Coronary artery (tissue), 2 donors: ENCODE measurements at regions not wholly inside any gene's neighbourhood (a gene's known extent, or its start where the extent isn't known, plus 50 kb on each side); places are given as distances from the start of the nearest gene placed in this dataset.

ENCODE experiments used
- DNase-seq: peaks from one replicate; pipeline ENCODE4 v3.0.0-alpha.2; 2017; ENCODE audit warnings: low spot score
- H3K27ac ChIP-seq, 2 donors: fragments of 200-600 bp; sonication (generic); one replicate each; pipeline ENCODE4 v1.5.1; 2016 to 2019
- H3K4me3 ChIP-seq: fragments of 200-600 bp; sonication (generic); 2 replicates; pipeline ENCODE4 v1.5.1; 2016; ENCODE audit warnings: mild to moderate bottlenecking, moderate library complexity
- CTCF ChIP-seq: fragments of 200-600 bp; sonication (generic); IDR thresholded peaks from one replicate; pipeline ENCODE4 v1.5.1; 2019; ENCODE audit warnings: antibody characterized with exemption

DNA sequence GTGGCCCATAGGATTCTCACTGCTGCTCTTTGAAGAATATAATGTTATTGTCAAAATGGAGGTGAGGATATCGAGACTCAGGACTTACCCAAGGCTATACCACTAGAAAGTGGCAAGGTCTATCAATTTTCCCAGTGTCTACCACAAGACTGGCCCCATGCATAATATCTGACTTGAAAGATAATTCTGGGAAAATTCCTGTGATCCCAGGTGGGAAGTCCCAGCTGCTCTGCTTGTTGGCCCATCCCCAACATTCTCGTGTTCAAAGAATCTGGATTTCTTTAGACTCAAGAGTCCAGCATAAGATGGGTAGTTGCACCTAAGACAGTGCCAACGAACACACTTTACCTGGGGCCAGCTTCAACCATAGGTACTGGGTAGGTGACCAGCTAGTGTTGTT, 120.7 kb upstream of the DTNBP1 start:
- TF ChIP-seq CTCF: no peak
- DNase-seq: no peak
- Histone ChIP-seq H3K4me3 (no peak overlapping the region), H3K27ac (no peak overlapping the region)

DNA sequence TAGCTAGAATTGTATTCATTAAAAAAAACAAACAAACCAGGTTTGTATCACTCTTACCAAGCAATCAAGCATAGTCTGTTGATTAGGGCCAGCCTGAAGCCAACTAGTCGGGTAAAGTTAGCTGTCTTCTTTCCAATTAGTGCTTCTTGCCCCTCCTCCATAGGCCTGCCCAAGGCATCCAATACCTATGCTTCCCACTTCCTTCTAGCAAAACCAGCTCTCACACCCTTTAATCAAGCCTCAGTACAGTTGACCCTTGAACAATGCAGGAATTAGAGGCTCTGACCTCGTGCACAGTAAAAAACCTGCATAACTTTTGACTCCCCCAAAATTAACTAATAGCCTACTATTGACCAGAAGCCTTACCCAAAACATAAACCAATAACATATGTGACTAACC, 119.1 kb upstream of the DTNBP1 start:
- H3K4me3 ChIP-seq: no peak overlapping the region
- DNase-seq: no peak
- no peak for TF ChIP-seq CTCF
- no peak overlapping the region for H3K27ac ChIP-seq

- TF ChIP-seq CTCF: no peak
- DNase-seq: no peak
- H3K4me3 ChIP-seq: no peak overlapping the region
These were observed 118.5 kb upstream of the DTNBP1 start for GRCh38 chr6:15781333-15781732.

DNA sequence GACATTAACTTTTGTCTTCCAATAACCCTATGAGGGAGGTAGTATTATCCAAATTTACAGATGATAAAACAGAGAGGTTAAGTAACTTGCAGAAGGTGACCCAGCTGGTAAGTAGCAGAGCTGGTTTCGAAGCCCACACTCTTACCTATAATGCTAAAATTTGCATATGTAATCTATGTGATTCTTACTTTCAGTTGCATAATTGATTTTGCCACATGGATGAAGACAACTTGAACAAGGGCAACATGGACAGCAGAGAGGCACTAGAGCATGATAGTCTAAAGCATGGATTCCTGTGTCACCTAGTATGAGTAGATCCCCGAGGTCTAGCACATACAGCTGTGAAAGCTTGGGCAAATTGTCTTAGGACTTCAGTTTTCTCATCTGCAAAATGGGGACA, 117.6 kb upstream of the DTNBP1 start:
- Histone ChIP-seq H3K27ac (no peak overlapping the region), H3K4me3 (no peak overlapping the region)
- no peak for DNase-seq
- TF ChIP-seq CTCF: no peak

More at GRCh38 chr6:15781333-15781732, 118.5 kb upstream of the DTNBP1 start:
- no peak overlapping the region for H3K27ac ChIP-seq

DNA sequence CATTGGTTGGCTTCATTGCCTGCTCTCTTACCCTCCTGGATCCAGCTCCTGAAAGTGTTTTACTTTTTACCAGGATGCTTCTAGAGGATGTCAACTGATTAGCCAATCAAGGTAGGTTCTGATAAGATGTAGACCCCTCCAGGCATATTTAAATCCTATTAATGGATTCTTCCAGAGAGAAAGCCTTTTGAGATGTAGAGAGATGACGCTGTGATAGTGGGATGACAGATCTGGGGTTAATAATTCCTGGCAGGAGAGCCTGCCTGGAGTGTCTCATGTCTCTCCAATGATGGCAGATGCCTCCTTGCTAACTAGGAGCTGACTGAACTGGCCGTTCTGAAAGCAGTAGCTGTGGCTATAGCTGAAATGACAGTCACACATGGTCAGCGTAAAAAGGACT, 116.9 kb upstream of the DTNBP1 start:
- Histone ChIP-seq H3K27ac (no peak overlapping the region), H3K4me3 (no peak overlapping the region)
- DNase-seq: no peak
- no peak for TF ChIP-seq CTCF

- no peak for DNase-seq
- Histone ChIP-seq H3K4me3 (no peak overlapping the region), H3K27ac (no peak overlapping the region)
- TF ChIP-seq CTCF: no peak
These were observed 113.7 kb upstream of the DTNBP1 start for GRCh38 chr6:15776458-15776980.

DNA sequence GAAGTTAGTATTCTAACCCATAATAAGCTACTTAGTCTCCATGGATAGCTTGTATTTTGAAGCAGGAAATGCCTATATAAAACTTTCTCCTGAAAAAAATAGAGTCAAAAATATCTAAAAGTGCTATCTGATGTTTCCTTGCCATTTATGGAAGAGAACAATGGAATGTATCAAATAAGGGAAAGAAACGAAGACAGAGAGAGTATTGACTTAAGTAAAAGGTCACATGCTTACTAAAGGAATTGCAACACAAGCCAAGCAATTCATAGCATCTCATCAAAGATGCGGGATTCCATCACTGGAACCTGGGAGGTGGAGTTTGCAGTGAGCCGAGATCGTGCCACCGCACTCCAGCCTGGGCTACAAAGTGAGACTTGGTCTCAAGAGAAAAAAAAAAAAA, 112.9 kb upstream of the DTNBP1 start:
- no peak for TF ChIP-seq CTCF
- Histone ChIP-seq H3K4me3 (no peak overlapping the region), H3K27ac (no peak overlapping the region)
- no peak for DNase-seq
